SH-SY5Y (cell line): ENCODE measurements at regions not wholly inside any gene's neighbourhood (a gene's known extent, or its start where the extent isn't known, plus 50 kb on each side); places are given as distances from the start of the nearest gene placed in this dataset.

ENCODE experiments used
- GATA2 ChIP-seq: IDR thresholded peaks from 2 replicates; pipeline ENCODE4 v1.6.1; 2011; ENCODE audit warnings: mild to moderate bottlenecking, low read depth, low read length
- GATA3 ChIP-seq: IDR thresholded peaks from 2 replicates; pipeline ENCODE4 v1.6.1; 2011; ENCODE audit warnings: low read depth, mild to moderate bottlenecking, low read length, moderate library complexity

GRCh38 chr11:19557720-19558140, 154.9 kb upstream of the NAV2 start:
- TF ChIP-seq GATA2 (no peak), GATA3 (no peak)
